ENCODE measurements at regions not wholly inside any gene's neighbourhood (a gene's known extent, or its start where the extent isn't known, plus 50 kb on each side); places are given as distances from the start of the nearest gene placed in this dataset.

DNA sequence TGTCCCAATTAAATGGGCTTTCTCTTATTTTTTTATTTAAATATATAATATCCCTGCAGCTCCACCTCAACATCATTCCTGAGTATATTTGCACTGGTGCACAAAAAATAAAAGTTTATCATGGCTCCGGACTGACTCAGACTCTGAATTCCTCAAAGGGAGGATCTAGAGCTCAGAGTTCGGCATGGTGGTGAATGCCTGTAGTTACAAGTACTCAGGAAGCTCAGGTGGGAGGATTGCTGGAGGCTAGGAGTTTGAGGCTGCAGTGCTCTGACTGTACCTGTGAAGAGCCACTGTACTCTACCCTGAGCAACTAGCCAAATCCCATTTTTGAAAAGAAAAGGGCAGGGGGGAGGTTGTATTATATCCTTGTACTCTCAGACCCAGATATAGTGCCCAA is 52.8 kb upstream of the NRXN1 start:
- Histone ChIP-seq H3K4me3 (ENCODE audit: low read depth, low read length) (no peak overlapping the region), H3K27ac (ENCODE audit: extremely low read depth, low read depth, low read length) (no peak overlapping the region), H3K4me1 (ENCODE audit: control insufficient read depth, insufficient read depth, low read length) (no peaks in the 10 kb centered on the region), H3K9me3 (ENCODE audit: control insufficient read depth, insufficient read depth, low read depth, low read length) (no peaks in the 10 kb centered on the region), H3K36me3 (ENCODE audit: control insufficient read depth in 2 of 2, insufficient read depth in 1 of 2, low read length in 2 of 2) (no peaks in the 10 kb centered on the region)
- TF ChIP-seq ZXDB (tag by site-specific recombination; IDR thresholded peaks at IDR 0.05) (no peak), IKZF3 (tag by site-specific recombination; IDR thresholded peaks at IDR 0.05) (no peak), ZNF560 (tag by site-specific recombination; IDR thresholded peaks at IDR 0.05; ENCODE audit: borderline replicate concordance) (no peak), ZNF174 (tag by site-specific recombination; IDR thresholded peaks at IDR 0.05) (no peak)
- TF ChIP-seq, protein P1, sequence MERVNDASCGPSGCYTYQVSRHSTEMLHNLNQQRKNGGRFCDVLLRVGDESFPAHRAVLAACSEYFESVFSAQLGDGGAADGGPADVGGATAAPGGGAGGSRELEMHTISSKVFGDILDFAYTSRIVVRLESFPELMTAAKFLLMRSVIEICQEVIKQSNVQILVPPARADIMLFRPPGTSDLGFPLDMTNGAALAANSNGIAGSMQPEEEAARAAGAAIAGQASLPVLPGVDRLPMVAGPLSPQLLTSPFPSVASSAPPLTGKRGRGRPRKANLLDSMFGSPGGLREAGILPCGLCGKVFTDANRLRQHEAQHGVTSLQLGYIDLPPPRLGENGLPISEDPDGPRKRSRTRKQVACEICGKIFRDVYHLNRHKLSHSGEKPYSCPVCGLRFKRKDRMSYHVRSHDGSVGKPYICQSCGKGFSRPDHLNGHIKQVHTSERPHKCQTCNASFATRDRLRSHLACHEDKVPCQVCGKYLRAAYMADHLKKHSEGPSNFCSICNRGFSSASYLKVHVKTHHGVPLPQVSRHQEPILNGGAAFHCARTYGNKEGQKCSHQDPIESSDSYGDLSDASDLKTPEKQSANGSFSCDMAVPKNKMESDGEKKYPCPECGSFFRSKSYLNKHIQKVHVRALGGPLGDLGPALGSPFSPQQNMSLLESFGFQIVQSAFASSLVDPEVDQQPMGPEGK (tag by site-specific recombination; IDR thresholded peaks at IDR 0.05): no peak
- ChIA-PET POLR2A (no interaction called here), CTCF (no interaction called here)
